ENCODE measurements at regions not wholly inside any gene's neighbourhood (a gene's known extent, or its start where the extent isn't known, plus 50 kb on each side); places are given as distances from the start of the nearest gene placed in this dataset.

DNA sequence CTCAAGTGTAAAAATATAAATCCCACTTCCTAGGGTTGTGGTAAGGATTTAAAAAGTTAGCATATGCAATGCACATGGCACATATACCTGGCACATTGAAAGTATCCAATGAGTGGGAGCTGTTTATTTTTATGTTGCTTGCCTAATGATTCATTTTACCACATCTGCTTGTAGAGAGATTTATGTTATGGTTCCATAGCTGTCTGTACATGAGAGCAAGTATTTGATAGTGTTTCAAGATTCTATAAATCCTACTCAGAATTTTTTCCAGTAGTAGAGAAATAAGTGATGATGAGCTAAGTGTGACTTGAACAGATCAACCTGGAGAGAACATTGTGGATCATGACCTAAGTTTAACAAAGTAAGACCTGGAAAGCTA lies 125.3 kb upstream of the SPTLC3 start:
- Histone ChIP-seq H3K4me3 (ENCODE audit: control extremely low read depth in 1 of 5, extremely low read depth in 1 of 5, insufficient read depth in 1 of 5, low read depth in 2 of 5, low read length in 4 of 5) (no peak overlapping the region), H3K4me1 (ENCODE audit: control insufficient read depth in 2 of 2, insufficient read depth in 2 of 2, low read length in 2 of 2) (no peaks in the 10 kb centered on the region), H2AFZ (ENCODE audit: insufficient read depth, low read depth, low read length, poor library complexity, severe bottlenecking) (no peak overlapping the region), H3K79me2 (ENCODE audit: control insufficient read depth, insufficient read depth, low read length) (no peaks in the 10 kb centered on the region), H3K9ac (ENCODE audit: low read length) (no peak overlapping the region), H3K27ac (ENCODE audit: low read length in 2 of 2) (no peak overlapping the region), H4K20me1 (ENCODE audit: control insufficient read depth, insufficient read depth, low read length, poor library complexity, severe bottlenecking) (no peaks in the 10 kb centered on the region), H3K36me3 (replicated peaks in 1 of 2; ENCODE audit: control extremely low read depth in 1 of 2, control insufficient read depth in 1 of 2, extremely low read depth in 1 of 2, insufficient read depth in 2 of 2, low read length in 1 of 2) (no peaks in the 10 kb centered on the region), H3K9me3 (ENCODE audit: control extremely low read depth in 1 of 3, control insufficient read depth in 2 of 3, insufficient read depth in 1 of 3, low read length in 2 of 3) (no peaks in the 10 kb centered on the region), H3K27me3 (replicated peaks in 1 of 4; ENCODE audit: control extremely low read depth in 1 of 4, control insufficient read depth in 3 of 4, insufficient read depth in 4 of 4, low read length in 3 of 4) (no peaks in the 10 kb centered on the region), H3K4me2 (replicated peaks; ENCODE audit: low read depth, low read length, poor library complexity, severe bottlenecking) (no peak overlapping the region)
- H3K4me1 Mint-ChIP-seq, result no peaks in the 10 kb centered on the region
- intact Hi-C loops (cut with micrococcal nuclease), result no loop called here
- ChIA-PET CTCF (no interaction called here), POLR2A (no interaction called here)
- no peak for TF ChIP-seq EZH2 (IDR thresholded peaks at IDR 0.05; ENCODE audit: borderline replicate concordance, insufficient read depth, low read depth, low read length, poor library complexity, severe bottlenecking)
- TF ChIP-seq, protein P1, sequence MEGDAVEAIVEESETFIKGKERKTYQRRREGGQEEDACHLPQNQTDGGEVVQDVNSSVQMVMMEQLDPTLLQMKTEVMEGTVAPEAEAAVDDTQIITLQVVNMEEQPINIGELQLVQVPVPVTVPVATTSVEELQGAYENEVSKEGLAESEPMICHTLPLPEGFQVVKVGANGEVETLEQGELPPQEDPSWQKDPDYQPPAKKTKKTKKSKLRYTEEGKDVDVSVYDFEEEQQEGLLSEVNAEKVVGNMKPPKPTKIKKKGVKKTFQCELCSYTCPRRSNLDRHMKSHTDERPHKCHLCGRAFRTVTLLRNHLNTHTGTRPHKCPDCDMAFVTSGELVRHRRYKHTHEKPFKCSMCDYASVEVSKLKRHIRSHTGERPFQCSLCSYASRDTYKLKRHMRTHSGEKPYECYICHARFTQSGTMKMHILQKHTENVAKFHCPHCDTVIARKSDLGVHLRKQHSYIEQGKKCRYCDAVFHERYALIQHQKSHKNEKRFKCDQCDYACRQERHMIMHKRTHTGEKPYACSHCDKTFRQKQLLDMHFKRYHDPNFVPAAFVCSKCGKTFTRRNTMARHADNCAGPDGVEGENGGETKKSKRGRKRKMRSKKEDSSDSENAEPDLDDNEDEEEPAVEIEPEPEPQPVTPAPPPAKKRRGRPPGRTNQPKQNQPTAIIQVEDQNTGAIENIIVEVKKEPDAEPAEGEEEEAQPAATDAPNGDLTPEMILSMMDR (IDR thresholded peaks at IDR 0.05), result no peak
- ATAC-seq (ENCODE audit: low read depth) (no peak), DNase-seq (no peak)
- H3K4me3 Mint-ChIP-seq, result no peak overlapping the region
- H3K9me3 Mint-ChIP-seq (ENCODE audit: insufficient read depth), result no peaks in the 10 kb centered on the region
- H3K27ac Mint-ChIP-seq, result no peak overlapping the region
- no peaks in the 10 kb centered on the region for H3K27me3 Mint-ChIP-seq

DNA sequence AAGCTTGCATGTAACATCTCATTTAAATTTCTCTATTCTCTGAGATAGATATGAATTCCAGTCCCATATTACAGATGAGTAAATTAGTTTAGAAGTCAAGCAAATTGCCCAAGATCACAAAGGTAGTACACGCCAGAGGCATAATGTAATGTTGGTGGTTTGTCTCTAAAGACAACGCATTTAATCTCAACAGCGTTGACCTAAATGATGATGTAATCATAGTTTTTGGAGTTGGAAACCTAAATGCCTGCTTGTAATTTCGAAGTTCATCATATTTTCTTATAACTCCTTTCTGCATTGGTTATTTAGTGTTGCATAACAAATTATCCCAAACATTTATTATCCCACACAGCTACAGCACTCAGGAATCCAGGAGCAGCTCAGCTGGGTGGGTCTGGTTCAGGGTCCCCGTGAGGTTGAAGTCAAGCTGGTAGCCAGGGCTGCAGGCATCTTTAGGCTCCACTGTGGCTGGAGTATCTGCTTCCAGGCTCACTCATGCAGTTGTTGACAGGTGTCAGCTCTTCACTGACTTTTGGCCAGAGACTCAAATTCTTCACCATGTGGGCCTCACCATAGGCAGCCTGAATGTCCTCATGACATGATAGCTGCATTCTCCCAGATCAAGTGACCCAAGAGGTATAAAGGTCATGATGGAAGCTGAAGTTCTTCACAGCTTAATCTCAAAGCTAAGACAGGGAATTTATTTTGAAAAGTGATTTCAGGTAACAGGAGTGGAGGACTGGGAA lies 122.0 kb upstream of the SPTLC3 start:
- no peak for TF ChIP-seq EZH2 (IDR thresholded peaks at IDR 0.05; ENCODE audit: borderline replicate concordance, insufficient read depth, low read depth, low read length, poor library complexity, severe bottlenecking)
- TF ChIP-seq, protein P1 (IDR thresholded peaks at IDR 0.05), result no peak
- Histone ChIP-seq H3K9ac (ENCODE audit: low read length) (no peak overlapping the region), H3K4me3 (ENCODE audit: control extremely low read depth in 1 of 5, extremely low read depth in 1 of 5, insufficient read depth in 1 of 5, low read depth in 2 of 5, low read length in 4 of 5) (no peak overlapping the region), H3K27me3 (replicated peaks in 1 of 4; ENCODE audit: control extremely low read depth in 1 of 4, control insufficient read depth in 3 of 4, insufficient read depth in 4 of 4, low read length in 3 of 4) (no peaks in the 10 kb centered on the region), H3K9me3 (ENCODE audit: control extremely low read depth in 1 of 3, control insufficient read depth in 2 of 3, insufficient read depth in 1 of 3, low read length in 2 of 3) (no peaks in the 10 kb centered on the region), H3K27ac (ENCODE audit: low read length in 2 of 2) (no peak overlapping the region), H2AFZ (ENCODE audit: insufficient read depth, low read depth, low read length, poor library complexity, severe bottlenecking) (no peak overlapping the region), H3K4me1 (ENCODE audit: control insufficient read depth in 2 of 2, insufficient read depth in 2 of 2, low read length in 2 of 2) (no peaks in the 10 kb centered on the region), H3K36me3 (replicated peaks in 1 of 2; ENCODE audit: control extremely low read depth in 1 of 2, control insufficient read depth in 1 of 2, extremely low read depth in 1 of 2, insufficient read depth in 2 of 2, low read length in 1 of 2) (no peaks in the 10 kb centered on the region), H3K79me2 (ENCODE audit: control insufficient read depth, insufficient read depth, low read length) (no peaks in the 10 kb centered on the region), H3K4me2 (replicated peaks; ENCODE audit: low read depth, low read length, poor library complexity, severe bottlenecking) (no peak overlapping the region), H4K20me1 (ENCODE audit: control insufficient read depth, insufficient read depth, low read length, poor library complexity, severe bottlenecking) (no peaks in the 10 kb centered on the region)
- intact Hi-C loops (cut with micrococcal nuclease), result no loop called here
- ATAC-seq (ENCODE audit: low read depth) (no peak), DNase-seq (no peak)
- ChIA-PET CTCF (no interaction called here), POLR2A (no interaction called here)
- H3K4me1 Mint-ChIP-seq, result no peaks in the 10 kb centered on the region
- H3K9me3 Mint-ChIP-seq (ENCODE audit: insufficient read depth), result peaks cover 6% of the 10 kb centered on the region
- H3K4me3 Mint-ChIP-seq, result no peak overlapping the region
- H3K27me3 Mint-ChIP-seq, result no peaks in the 10 kb centered on the region
- WGBS (ENCODE audit: insufficient coverage), result 92% methylated on average over 2 of the region's 5 CpGs
- no peak overlapping the region for H3K27ac Mint-ChIP-seq

Data from B cell (primary cell).